ENCODE measurements at regions not wholly inside any gene's neighbourhood (a gene's known extent, or its start where the extent isn't known, plus 50 kb on each side); places are given as distances from the start of the nearest gene placed in this dataset.

GRCh38 chr9:118575341-118576070 is 793.7 kb downstream of the BRINP1 start:
- TF ChIP-seq CTCF (IDR thresholded peaks at IDR 0.05; ENCODE audit: low read length) (no peak), EZH2 (IDR thresholded peaks at IDR 0.05; ENCODE audit: borderline replicate concordance, low read length) (no peak)

Data from OCI-LY1 (cell line).